ENCODE measurements at regions not wholly inside any gene's neighbourhood (a gene's known extent, or its start where the extent isn't known, plus 50 kb on each side); places are given as distances from the start of the nearest gene placed in this dataset.

DNA sequence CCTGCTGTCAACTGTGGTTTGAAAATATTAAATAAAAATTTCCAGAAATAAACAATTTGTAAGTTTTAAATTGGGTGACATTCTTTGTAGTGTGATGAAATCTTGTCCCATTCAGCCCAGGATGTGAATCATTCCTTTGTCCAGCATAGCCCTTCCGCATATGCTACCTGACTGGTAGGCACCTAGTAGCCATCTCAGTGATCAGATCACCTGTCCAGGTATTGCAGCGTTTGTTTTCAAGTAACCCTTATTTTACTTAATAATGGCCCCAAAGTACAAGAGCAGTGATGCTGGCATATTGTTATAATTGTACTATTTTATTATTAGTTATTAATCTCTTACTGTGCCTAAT lies 351.6 kb upstream of the B3GALT2 start:
- DNase-seq (ENCODE audit: low read depth in 3 of 3, low spot score in 2 of 3) = no peak

DNA sequence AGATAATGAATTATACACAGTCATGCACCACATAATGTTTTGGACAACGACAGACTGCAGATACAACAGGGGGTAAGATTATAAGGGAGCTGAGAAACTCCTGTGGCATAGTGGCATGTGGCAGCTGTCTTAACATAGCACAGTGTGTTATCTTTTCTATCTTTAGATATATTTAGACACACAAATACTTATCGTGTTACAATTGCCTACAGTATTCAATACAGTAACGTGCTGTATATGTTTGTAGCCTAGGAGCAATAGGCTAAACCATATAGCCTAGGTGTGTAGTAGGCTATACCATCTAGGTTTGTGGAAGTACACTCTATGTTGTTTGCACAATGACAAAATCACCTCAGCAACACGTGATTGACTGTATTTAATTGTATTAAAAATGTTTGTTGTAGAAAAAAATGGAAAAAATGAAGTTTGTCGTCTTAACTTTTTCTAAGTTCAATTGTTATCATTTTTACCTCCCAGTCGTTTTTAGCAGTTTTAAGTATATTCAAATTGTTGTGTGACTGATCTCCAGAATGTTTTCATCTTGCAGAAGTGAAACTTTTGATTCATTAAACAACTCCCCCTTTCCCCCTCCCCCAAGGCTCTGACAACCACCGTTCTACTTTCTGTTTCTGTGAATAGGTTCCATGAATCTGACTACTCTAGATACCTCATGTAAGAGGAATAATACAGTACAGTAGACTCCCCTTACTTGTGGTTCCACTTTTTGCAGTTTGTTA lies 351.0 kb upstream of the B3GALT2 start:
- DNase-seq (ENCODE audit: low read depth in 3 of 3, low spot score in 2 of 3) = no peak

DNA sequence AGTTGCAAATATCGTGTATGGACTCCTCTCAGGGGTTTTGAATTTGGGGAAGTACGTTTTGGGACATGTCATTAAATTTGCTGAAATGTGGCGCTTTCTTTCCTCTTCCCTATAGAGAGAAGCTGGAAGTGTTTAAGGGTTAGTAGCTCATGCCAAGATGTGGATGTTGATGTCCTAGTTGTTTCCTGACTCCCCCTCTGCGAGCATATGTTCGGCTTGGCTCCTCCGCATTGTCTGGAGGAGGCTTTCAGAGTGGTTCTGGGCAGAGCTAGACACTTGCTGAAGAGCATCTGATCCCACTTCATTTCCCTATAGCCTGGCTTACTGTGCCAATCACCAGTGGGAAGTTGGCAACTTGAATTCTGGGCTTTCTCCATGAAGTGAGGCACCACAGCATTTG lies 347.4 kb upstream of the B3GALT2 start:
- DNase-seq (ENCODE audit: low read depth in 3 of 3, low spot score in 2 of 3) = no peak

DNA sequence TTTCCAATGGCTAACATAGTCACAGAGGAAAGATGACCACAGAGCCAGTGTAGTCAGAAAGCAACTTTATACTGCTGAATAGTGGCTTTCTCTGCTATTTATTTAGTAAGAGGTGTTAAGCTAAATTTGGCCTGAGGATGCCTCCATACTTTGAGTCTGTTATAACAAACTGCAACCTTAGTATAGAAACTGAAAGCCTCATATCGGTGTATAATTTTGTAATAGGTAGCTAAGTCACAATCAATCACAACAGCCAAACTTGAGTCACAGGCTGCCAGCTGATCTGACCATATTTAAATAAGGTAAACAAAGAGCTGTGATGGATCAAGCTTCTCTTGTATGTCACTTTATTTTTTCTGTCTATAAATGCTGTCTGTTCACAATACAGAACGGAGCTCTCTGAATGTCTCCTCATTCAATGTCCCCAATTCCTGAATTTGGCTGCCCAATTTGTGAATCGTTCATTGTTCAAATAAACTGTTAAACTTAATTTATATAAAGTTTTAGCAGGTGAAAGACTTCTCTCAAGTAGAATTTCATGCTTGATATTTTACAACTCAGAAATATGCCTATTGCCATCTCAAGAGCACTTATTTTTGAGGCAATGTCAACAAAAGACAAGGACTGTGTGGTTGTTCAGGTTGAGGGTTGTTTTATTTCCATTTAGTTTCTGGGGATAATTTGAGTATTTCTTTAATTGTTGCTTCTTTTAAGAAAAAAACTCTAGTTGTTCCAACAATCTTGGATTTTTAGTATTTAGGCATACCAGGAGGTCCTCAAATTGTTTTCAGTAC lies 339.7 kb upstream of the B3GALT2 start:
- DNase-seq (ENCODE audit: low read depth in 3 of 3, low spot score in 2 of 3) = no peak

DNA sequence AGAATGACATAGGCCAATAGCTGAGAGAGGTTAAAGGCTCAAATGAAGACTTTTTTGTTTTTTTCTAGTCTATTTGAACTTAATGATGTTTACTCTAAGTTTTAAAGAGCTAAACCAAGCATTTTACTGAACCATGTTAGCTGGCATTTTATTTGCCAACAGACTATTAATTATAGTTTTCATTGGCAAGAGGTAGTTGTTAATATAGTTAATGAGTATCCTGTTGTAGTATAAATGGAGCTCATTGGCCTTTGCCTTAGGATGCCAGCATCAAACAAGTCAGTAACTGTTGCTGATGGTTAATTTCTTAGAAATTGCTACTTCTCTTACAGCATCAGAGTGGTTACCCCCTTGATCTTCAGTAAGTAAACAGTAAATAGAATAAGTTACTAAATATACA lies 339.0 kb upstream of the B3GALT2 start:
- DNase-seq (ENCODE audit: low read depth in 3 of 3, low spot score in 2 of 3) = no peak

DNA sequence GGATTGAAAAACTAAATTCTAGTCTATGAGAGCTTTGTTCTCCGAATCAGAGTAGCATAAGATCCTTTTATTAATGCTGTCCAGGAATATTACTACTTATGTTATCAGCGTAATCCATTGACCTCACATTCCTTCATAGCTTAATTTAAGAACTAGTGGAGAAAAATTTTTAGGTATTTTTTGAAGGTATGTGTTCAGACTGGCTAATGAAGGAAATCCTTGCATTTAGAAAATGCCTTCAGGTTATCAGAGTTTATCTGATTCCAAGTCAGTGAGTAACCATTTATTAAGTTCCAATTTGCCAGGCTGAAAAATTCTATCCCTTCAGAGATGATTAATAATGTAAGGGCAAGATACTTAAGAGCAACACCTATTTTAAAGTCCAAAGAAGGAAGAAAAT lies 338.2 kb upstream of the B3GALT2 start:
- no peak for DNase-seq (ENCODE audit: low read depth in 3 of 3, low spot score in 2 of 3)

DNA sequence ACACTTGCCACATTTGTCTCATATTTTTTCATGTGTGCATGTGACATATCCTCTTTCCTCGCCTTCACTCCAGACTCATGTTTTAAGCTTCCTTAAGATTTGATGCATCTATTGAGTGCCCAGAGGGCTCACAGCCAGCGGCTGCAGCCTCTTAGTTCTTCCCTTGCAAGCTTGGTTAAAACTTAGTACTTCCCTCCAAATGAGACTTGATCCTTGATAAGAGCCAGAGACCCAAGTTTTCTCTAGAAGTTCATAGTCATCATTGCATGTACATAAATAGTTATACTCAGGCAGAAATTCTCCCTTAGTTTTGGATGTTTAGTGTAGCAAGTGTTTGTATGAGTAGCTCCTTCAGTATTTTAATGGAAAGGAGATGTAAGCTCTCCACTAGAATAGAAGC lies 337.6 kb upstream of the B3GALT2 start:
- DNase-seq (ENCODE audit: low read depth in 3 of 3, low spot score in 2 of 3) = no peak

DNA sequence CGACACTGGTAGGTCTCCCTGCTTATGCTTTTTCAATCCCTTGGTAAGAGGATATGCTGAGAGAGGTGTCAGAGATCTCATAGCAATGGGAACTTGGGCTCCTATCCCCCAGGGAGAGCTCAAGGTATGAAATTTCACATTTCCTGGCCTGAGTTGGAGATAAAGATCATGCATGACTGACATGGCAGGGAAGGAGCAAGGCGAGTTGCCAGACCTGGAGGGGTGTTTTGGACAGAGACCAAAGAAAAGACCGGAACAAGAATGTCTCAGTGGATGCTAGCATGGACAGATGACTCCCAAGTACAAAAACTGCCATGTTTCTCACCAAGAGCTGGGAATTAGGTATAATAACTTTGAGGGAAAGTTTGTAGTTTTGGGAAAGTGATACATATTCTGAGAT lies 334.1 kb upstream of the B3GALT2 start:
- no peak for DNase-seq (ENCODE audit: low read depth in 3 of 3, low spot score in 2 of 3)

DNA sequence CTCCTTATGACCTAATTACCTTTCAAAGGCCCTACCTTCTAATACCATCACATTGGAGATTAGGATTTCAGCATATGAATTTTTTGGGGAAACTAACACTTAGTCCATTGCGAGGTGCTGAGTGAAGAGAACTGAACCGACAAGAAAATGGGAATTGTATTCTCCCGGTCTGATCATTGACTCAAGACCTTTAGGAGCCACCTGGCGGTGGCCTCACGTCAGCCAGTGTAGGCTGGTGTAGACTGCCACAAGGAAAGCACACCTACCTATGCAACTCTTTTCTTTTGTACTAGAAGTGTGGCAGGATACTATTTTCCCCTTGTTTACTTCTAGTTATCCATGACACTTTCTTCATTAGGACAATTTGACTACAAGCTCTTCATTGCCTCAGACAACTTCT lies 333.5 kb upstream of the B3GALT2 start:
- DNase-seq (ENCODE audit: low read depth in 3 of 3, low spot score in 2 of 3) = no peak

DNA sequence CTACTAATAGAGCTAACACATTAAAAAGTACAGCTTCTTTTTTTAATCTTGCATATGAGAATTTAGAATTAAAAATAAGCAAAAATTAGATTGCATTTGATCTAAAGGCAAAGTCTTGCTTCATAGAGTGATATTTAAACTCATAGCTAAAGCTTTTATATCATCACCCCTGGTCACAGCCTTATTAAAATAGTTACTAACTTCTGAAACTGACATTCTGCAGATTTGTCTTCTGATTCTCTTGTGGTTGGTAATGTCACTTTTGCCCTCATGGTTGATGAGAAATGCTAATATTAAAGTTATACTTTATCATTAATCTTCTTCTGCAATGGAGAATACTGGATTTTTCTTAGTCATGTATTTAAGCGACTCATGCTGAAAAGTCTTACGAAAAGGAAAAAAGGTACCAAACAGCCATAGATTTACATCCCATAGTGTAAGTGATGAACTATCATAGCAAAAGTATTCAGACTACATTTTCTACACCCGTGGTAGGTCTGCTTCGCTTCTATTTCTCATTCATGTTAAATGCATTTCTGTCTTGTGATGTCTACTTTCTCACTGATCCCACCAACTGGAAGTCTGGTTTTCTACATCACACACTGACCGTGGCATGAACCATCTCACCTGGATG lies 330.5 kb upstream of the B3GALT2 start:
- DNase-seq (ENCODE audit: low read depth in 3 of 3, low spot score in 2 of 3) = no peak

DNA sequence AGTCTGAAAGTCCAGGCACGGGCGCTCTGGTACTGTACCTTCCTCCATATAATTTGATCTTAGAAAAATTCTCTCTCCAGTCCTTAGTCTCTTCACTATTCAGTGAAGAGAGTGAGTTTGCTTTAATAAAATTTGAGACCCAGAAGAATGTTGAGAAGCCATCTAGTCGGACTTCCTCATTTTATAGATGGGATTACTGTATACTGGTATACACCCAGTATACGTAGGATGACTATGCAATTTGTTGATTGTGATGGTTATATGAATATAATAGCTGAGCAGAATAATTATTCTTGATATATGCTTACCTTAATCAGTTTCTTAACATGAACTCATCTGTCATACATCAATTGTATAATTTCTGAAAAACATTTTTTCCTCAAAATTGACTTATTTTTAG lies 328.0 kb upstream of the B3GALT2 start:
- DNase-seq (ENCODE audit: low read depth in 3 of 3, low spot score in 2 of 3) = no peak

DNA sequence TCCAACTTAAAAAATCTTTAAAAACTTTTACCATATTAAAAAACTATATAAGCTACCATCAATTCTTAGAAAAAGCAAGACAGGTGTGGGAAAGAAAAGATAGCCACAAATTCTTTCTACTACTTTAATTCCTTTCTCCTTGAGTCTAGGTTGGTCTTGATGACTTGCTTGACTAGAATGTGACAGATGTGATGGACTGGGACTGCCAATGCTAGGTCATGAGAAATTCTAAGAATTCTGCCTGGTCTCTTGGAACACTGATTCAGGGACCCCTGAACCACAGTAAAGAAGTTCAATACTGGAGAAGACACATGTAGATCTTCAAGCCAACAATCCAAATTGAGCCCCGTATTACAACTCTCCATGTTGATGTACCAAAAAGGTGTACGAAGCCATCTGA lies 326.6 kb upstream of the B3GALT2 start:
- no peak for DNase-seq (ENCODE audit: low read depth in 3 of 3, low spot score in 2 of 3)

DNA sequence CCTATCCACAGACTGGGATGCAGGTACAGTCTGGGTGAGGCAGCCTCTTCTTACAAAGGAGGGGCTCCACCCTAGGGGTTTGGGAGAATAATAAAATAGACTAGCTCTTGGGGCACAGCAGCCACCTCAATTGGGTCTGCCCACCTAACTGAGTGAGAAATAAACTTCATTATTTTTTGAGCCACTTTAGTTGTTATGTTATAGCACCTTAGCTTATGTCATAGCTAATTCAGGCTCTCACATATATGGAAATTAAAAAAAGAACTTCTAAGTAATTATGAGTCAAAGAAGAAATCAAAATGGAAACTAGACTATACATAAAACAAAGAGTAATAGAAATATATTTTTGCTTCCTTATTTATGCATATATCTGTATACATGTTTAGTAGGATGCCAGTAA lies 318.5 kb upstream of the B3GALT2 start:
- no peak for DNase-seq (ENCODE audit: low read depth in 3 of 3, low spot score in 2 of 3)

DNA sequence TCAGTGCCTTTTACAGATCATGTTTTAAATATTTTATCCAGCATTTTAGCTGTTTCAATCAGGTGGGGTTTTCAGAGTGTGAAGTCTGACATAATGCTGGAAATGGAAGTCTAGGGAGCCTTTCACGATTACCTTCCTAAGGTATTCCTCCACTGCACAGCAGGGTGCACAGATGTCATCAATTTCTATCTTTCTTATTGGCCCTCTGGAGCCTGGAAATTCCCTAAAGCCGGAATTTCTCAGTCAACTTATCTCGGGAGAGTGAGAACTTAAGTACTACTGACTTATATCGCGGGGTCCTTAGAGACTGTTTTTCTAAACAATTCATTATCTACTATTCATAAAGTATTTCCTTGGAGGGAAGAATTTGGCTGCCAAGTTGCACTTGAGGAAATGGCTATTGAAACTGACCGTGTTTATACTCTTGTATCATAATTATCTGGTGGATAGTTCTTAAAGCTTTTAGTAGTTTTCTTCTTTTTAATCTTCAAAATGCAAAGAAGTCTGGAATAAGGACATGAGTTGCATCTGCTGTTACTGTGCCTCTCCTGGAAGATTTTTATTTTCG lies 311.8 kb upstream of the B3GALT2 start:
- no peak for DNase-seq (ENCODE audit: low read depth in 3 of 3, low spot score in 2 of 3)

DNA sequence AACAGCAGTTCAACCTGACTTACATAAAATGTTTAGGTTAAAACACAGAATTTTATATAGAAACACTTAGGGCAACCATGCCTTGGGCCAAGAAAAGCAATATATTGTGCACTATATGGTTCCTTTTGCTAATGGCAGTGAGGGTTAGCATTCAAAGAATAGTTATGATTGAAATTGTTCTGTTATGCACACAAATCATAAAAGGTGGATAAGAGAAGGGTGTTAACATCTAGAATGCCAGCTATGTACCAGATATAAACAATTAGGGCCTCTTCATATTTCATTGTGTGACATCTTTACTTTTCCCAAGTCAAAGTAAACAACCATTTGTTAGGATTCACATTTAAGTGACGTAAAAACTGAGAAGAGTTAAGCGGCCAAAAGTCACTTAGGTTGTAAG lies 308.0 kb upstream of the B3GALT2 start:
- no peak for DNase-seq (ENCODE audit: low read depth in 3 of 3, low spot score in 2 of 3)

DNA sequence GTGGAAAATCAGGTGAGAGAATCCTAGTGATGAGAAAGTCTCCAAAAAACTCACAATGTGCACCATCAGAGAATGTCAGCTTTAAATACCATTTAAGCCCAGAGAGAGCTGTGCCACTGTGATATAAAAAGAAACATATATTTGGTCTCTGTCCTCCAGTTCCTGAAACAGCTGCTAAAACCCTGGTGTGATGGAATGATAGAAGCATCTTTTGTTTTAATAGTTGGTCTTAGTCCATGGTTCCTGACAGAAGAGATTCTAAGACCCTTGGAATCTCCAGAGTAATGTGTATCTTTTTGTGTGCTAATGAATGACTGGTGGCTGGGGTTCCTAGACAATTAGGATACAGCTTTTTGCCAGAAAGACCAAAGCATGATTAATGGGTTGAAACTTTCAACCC lies 302.8 kb upstream of the B3GALT2 start:
- DNase-seq (ENCODE audit: low read depth in 3 of 3, low spot score in 2 of 3) = no peak

DNA sequence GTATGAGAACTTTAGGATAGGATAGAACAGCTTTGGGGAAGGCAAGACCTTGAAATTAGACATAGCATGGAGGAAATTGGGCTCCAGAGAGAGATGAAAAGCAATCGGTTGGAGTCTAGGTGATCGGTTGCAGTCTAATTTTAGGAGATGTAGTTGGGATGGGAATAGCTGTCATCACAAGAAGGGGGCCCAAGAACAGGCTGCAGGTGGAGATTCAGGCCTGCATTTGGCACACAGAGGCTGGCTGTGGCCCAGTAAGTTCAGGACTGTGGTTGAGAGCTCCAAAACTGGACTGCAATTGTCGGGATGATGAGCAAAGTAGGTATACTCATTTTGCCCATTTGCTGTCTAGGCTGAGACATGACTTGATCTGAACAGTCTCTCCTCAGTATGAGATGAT lies 301.3 kb upstream of the B3GALT2 start:
- DNase-seq (ENCODE audit: low read depth in 3 of 3, low spot score in 2 of 3) = no peak

DNA sequence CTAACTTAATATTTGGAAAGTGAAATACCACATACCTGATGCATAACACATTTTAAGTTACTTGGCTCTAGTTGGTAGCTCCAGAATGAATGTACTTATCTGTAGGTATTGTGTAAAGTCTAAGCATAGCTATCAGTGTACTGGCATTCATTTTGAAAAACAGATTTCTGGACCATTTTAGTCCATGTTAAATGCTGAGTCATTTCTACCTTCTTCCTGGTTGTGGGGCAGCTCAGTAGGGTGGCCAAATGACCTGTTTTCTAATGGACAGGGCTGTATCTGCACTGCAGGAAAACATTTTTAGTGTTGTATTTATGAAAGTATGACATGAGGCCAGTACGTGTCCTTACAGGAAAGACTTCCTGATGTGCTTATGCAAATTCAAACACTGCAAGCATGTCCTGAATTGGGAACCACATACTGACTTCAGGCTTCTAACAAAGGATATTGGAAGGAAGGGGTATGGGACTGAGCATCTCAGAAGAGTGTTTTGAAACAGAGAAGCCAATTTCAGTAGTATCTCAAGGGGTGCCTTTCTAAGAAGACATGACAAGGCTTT lies 300.3 kb upstream of the B3GALT2 start:
- no peak for DNase-seq (ENCODE audit: low read depth in 3 of 3, low spot score in 2 of 3)

DNA sequence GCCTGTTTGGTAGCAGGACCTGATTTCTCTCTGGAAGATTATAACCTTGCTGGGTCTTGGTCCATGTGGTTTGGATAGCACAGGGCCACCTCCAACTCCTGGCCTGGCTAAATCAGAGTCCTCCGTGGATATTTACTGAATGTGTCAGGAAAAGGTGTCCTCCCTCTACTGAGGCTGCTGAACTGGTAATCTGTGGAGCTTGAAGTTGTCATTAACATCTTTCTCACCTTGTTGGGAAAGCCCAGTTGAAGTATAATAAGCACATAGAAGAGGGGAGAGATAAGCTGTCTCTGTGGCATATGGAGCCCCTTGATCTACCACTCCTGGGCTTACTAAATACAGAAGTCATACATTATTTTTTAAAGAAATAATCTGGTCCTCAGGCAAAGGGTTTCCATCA lies 294.3 kb upstream of the B3GALT2 start:
- DNase-seq (ENCODE audit: low read depth in 3 of 3, low spot score in 2 of 3) = no peak

DNA sequence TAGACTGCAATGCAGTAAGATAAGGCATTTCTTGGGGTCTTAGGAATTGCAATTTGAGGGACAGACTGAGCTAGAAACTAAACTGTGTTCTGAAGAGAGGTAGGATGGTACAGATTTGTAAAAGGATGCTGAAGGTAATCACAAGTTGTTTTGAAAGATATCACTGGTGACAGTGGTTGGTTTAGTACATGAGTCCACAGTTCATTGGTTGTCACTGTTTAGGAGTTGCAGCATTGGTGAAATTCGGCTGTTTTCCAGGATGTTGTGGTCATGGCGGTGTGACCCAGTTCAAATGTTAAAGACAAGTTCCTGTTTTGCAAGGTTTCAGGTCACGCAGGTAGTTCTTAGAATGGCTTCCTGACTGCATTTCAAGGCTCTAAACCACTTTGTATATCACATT lies 292.8 kb upstream of the B3GALT2 start:
- DNase-seq (ENCODE audit: low read depth in 3 of 3, low spot score in 2 of 3) = no peak

DNA sequence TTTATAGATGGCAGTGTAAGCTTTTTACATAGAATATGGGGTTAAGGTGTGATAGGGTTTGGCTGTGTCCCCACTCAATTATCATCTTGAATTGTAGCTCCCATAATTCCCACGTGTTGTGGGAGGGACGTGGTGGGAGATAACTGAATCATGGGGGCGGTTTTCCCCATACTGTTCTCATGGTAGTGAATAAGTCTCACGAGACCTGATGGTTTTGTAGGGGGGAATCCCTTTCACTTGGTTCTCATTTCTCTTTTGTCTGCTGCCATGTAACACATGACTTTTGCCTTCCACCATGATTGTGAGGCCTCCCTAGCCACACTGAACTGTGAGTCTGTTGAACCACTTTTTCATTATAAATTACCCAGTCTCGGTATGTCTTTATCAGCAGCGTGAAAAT lies 290.3 kb upstream of the B3GALT2 start:
- no peak for DNase-seq (ENCODE audit: low read depth in 3 of 3, low spot score in 2 of 3)

All from right renal cortex interstitium (tissue), 3 donors.